ENCODE measurements at regions not wholly inside any gene's neighbourhood (a gene's known extent, or its start where the extent isn't known, plus 50 kb on each side); places are given as distances from the start of the nearest gene placed in this dataset.
A peak's percentile ranks its signal among the peaks of the same experiment; 100 is the strongest.

GRCh38 chr20:60935971-60936370 lies 316.1 kb upstream of the CDH4 start:
- Histone ChIP-seq H2BK20ac (ENCODE audit: low read length) (no peak overlapping the region), H3K9me3 (ENCODE audit: insufficient read depth in 2 of 2, low read depth in 1 of 2, low read length in 1 of 2) (no peaks in the 10 kb centered on the region), H3K4me2 (ENCODE audit: insufficient read depth in 1 of 2, low read depth in 2 of 2, low read length in 2 of 2) (no peak overlapping the region), H3K18ac (ENCODE audit: extremely low read depth, low read length) (no peak overlapping the region), H3K4ac (replicated peaks; ENCODE audit: insufficient read length, low read depth, low read length) (no peak overlapping the region), H2BK120ac (replicated peaks; ENCODE audit: low read depth, low read length) (no peak overlapping the region), H3K4me1 (replicated peaks in 1 of 4; ENCODE audit: control insufficient read depth in 3 of 4, insufficient read depth in 4 of 4, low read length in 3 of 4) (no peaks in the 10 kb centered on the region; a peak in 1 of 7 replicates), H4K5ac (ENCODE audit: insufficient read length, low read depth, low read length) (no peak overlapping the region), H3K79me1 (ENCODE audit: low read depth, low read length) (no peaks in the 10 kb centered on the region), H3K27ac (ENCODE audit: low read depth, low read length) (no peak overlapping the region), H3K23me2 (ENCODE audit: low read depth, low read length) (no peaks in the 10 kb centered on the region), H3K36me3 (ENCODE audit: control insufficient read depth in 2 of 4, insufficient read depth in 4 of 4, low read length in 3 of 4) (no peaks in the 10 kb centered on the region), H2AK5ac (ENCODE audit: low read depth, low read length) (no peak overlapping the region), H4K91ac (replicated peaks; ENCODE audit: insufficient read length, low read length) (no peak overlapping the region), H3K9ac (replicated peaks in 1 of 4; ENCODE audit: extremely low read depth in 1 of 4, low read depth in 3 of 4, low read length in 3 of 4) (no peak overlapping the region), H2BK5ac (ENCODE audit: low read depth, low read length) (no peak overlapping the region), H2AFZ (ENCODE audit: low read length) (no peak overlapping the region), H2BK15ac (ENCODE audit: low read length) (no peak overlapping the region), H3K14ac (ENCODE audit: insufficient read length) (no peak overlapping the region), H4K8ac (ENCODE audit: extremely low read depth, insufficient read depth, low read length) (no peak overlapping the region), H3K56ac (replicated peaks; ENCODE audit: insufficient read length, low read depth, low read length) (no peak overlapping the region), H4K20me1 (replicated peaks in 1 of 2; ENCODE audit: control insufficient read depth in 1 of 2, insufficient read depth in 2 of 2, low read length in 2 of 2) (no peaks in the 10 kb centered on the region), H3K23ac (ENCODE audit: insufficient read length) (no peak overlapping the region), H3K27me3 (replicated peaks in 1 of 4; ENCODE audit: control insufficient read depth in 3 of 4, extremely low read depth in 1 of 4, insufficient read depth in 3 of 4, low read length in 3 of 4) (peaks cover 0 to 16% (median 5%) of the 10 kb centered on the region in 4 experiments; a peak in 3 of 7 replicates), H3K79me2 (ENCODE audit: control insufficient read depth in 1 of 2, insufficient read depth in 2 of 2, low read length in 2 of 2) (no peaks in the 10 kb centered on the region), H3K4me3 (ENCODE audit: extremely low read depth in 1 of 4, insufficient read depth in 2 of 4, low read depth in 3 of 4, low read length in 4 of 4) (no peak overlapping the region), H2BK12ac (ENCODE audit: low read depth, low read length) (no peak overlapping the region)
- 85% methylated on average over 8 of the region's 8 CpGs; no CpG with 5 or more reads in 1 of the 2 experiments for WGBS, 2 experiments (ENCODE audit: extremely low coverage in 1 of 2, insufficient coverage in 1 of 2, insufficient read length in 1 of 2, insufficient replicate concordance in 2 of 2, low coverage in 1 of 2, low lambda C conversion rate in 2 of 2, missing lambda C conversion rate in 1 of 2)
- no peak for DNase-seq (ENCODE audit: low read depth in 1 of 2, low spot score in 2 of 2)
- FAIRE-seq, result no peak
- TF ChIP-seq TBP (IDR thresholded peaks at IDR 0.05; ENCODE audit: low read depth, low read length), result no peak
- no peak for TF ChIP-seq TEAD4 (IDR thresholded peaks at IDR 0.05; ENCODE audit: low read depth, low read length)
- TF ChIP-seq USF2 (IDR thresholded peaks at IDR 0.05; ENCODE audit: low read length), result no peak
- TF ChIP-seq CHD1 (IDR thresholded peaks at IDR 0.05; ENCODE audit: low read depth, low read length), result no peak
- no peak for TF ChIP-seq SAP30 (IDR thresholded peaks at IDR 0.05; ENCODE audit: insufficient read depth, insufficient replicate concordance, low read length)
- TF ChIP-seq RAD21 (IDR thresholded peaks at IDR 0.05 in 1 of 2, conservative IDR thresholded peaks at IDR 0.05 in 1 of 2; ENCODE audit: low read depth in 2 of 2, low read length in 2 of 2), result peak in 1 of 2 experiments; percentile 41; a peak in 2 of 4 replicates
- TF ChIP-seq E2F6 (IDR thresholded peaks at IDR 0.05), result no peak
- TF ChIP-seq CTCF (IDR thresholded peaks at IDR 0.05; ENCODE audit: control extremely low read depth in 1 of 3, insufficient read depth in 1 of 3, low read depth in 1 of 3, low read length in 3 of 3), result peak; percentile 12 to 40 (median 14); a peak in 3 of 4 replicates
- TF ChIP-seq POLR2AphosphoS5 (IDR thresholded peaks at IDR 0.05; ENCODE audit: low read depth, low read length), result no peak
- POLR2A ChIA-PET (ENCODE audit: partially characterized antibody), result no interaction called here
- CTCF ChIA-PET (ENCODE audit: partially characterized antibody), result interaction anchor here (0.6 to 2.2 kb wide), 9 partner anchors 9 to 408 kb away, joined by 3 to 6 read pairs (median 3); no protein-coding TSS in a partner anchor

All from H1 (cell line).